GM10248 (cell line): ENCODE measurements at regions not wholly inside any gene's neighbourhood (a gene's known extent, or its start where the extent isn't known, plus 50 kb on each side); places are given as distances from the start of the nearest gene placed in this dataset.
A peak's percentile ranks its signal among the peaks of the same experiment; 100 is the strongest.
"Not testable (repeated sequence)": the region's sequence is repeated elsewhere in the genome, so short reads cannot be mapped to it uniquely, and the experiment has no call there.

Experiments
- CTCF ChIA-PET: fragments of 300-600 bp; sonication (Branson Sonifier 250); formaldehyde crosslinking; extraction: SDS; loops from one replicate; lab custom pipeline; 2021; ENCODE audit warnings: antibody characterized with exemption; lab: Yijun Ruan, JAX
- POLR2A ChIA-PET: fragments of 350-650 bp; sonication (Branson Sonifier 250); formaldehyde crosslinking; extraction: SDS; loops from one replicate; lab custom pipeline; 2020; ENCODE audit warnings: antibody characterized with exemption; lab: Yijun Ruan, JAX
- DNase-seq: peaks from one replicate; pipeline ENCODE4 v3.0.0; 2012; ENCODE audit errors: extremely low spot score
- CTCF ChIP-seq: IDR thresholded peaks from 2 replicates; pipeline ENCODE4 v1.5.1; 2012; ENCODE audit warnings: mild to moderate bottlenecking, low read depth; ENCODE audit errors: extremely low read depth, missing control alignments, control extremely low read depth

- CTCF ChIA-PET: interaction anchor here (1.1 to 1.7 kb wide), 5 partner anchors 8 to 21 kb away, joined by 3 to 4 read pairs (median 3); no protein-coding TSS in a partner anchor
- peak; percentile 42 for DNase-seq
- POLR2A ChIA-PET: no interaction called here
- TF ChIP-seq CTCF: no peak
Observed at GRCh38 chr4:25993395-25994185, 79.6 kb downstream of the SMIM20 start.

- CTCF ChIA-PET: interaction anchor here (1.0 to 1.7 kb wide), 5 partner anchors 9 to 232 kb away, joined by 3 to 4 read pairs (median 3); no protein-coding TSS in a partner anchor
- POLR2A ChIA-PET, DNase-seq: not testable (repeated sequence)
Observed at GRCh38 chr4:25994577-25994976, 80.6 kb downstream of the SMIM20 start.

- DNase-seq: no peak
- no peak for TF ChIP-seq CTCF
- ChIA-PET CTCF (interaction anchor here (1.3 to 4.3 kb wide), 4 partner anchors 13 to 52 kb away, joined by 3 to 37 read pairs (median 6); no protein-coding TSS in a partner anchor), POLR2A (no interaction called here)
Observed at GRCh38 chr4:26000274-26000950, 86.4 kb downstream of the SMIM20 start.

GRCh38 chr4:26001413-26001812 lies 87.4 kb downstream of the SMIM20 start:
- ChIA-PET CTCF (interaction anchor here (1.7 to 4.3 kb wide), 3 partner anchors 14 to 38 kb away, joined by 4 to 37 read pairs (median 7); no protein-coding TSS in a partner anchor), POLR2A (no interaction called here)
- no peak for DNase-seq
- no peak for TF ChIP-seq CTCF

GRCh38 chr4:26001816-26002215 lies 87.8 kb downstream of the SMIM20 start:
- no peak for DNase-seq
- no peak for TF ChIP-seq CTCF
- POLR2A ChIA-PET: no interaction called here
- CTCF ChIA-PET: interaction anchor here (2.4 to 4.3 kb wide), 2 partner anchors 14 to 28 kb away, joined by 7 to 37 read pairs; no protein-coding TSS in a partner anchor

- no peak for DNase-seq
- TF ChIP-seq CTCF: no peak
- ChIA-PET CTCF (interaction anchor here (0.8 to 4.2 kb wide), 3 partner anchors 13 to 26 kb away, joined by 3 to 39 read pairs (median 3); no protein-coding TSS in a partner anchor), POLR2A (no interaction called here)
Observed at GRCh38 chr4:26003056-26003455, 89.0 kb downstream of the SMIM20 start.
